ENCODE measurements at regions not wholly inside any gene's neighbourhood (a gene's known extent, or its start where the extent isn't known, plus 50 kb on each side); places are given as distances from the start of the nearest gene placed in this dataset.

DNA sequence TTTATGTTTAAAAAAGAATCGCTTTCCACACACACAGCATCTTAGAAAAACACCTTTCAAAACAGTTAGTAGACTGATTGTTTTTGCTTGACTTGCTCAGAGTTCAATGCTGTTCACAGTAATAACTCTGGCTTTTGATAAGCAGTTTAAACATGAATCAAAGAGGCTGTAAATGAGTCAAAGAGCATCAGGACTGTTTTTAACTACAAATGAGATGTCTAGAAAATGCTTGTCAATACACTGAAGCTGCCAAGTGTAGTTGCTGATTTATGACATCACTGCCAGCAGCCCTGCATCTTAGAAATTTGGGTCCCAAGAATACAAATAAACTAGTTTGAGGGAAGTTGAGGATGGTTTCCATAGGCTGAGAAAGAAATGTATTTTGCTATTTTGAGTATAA, 2057.1 kb upstream of the PCDH20 start:
- intact Hi-C loops (cut with DNase I): no loop called here
- no peak for DNase-seq
- Histone ChIP-seq H3K4me3 (no peak overlapping the region), H3K27me3 (ENCODE audit: insufficient read depth in 3 of 3, low read length in 2 of 3) (no peaks in the 10 kb centered on the region), H3K9me3 (no peaks in the 10 kb centered on the region), H3K27ac (no peak overlapping the region), H3K36me3 (ENCODE audit: insufficient read depth in 1 of 2, low read depth in 1 of 2) (no peaks in the 10 kb centered on the region), H3K4me1 (no peaks in the 10 kb centered on the region)
- no peak for ATAC-seq
- WGBS, 3 donors: 86 to 93% (median 88%) methylated on average over 1 of the region's 1 CpG
- TF ChIP-seq, protein P1, sequence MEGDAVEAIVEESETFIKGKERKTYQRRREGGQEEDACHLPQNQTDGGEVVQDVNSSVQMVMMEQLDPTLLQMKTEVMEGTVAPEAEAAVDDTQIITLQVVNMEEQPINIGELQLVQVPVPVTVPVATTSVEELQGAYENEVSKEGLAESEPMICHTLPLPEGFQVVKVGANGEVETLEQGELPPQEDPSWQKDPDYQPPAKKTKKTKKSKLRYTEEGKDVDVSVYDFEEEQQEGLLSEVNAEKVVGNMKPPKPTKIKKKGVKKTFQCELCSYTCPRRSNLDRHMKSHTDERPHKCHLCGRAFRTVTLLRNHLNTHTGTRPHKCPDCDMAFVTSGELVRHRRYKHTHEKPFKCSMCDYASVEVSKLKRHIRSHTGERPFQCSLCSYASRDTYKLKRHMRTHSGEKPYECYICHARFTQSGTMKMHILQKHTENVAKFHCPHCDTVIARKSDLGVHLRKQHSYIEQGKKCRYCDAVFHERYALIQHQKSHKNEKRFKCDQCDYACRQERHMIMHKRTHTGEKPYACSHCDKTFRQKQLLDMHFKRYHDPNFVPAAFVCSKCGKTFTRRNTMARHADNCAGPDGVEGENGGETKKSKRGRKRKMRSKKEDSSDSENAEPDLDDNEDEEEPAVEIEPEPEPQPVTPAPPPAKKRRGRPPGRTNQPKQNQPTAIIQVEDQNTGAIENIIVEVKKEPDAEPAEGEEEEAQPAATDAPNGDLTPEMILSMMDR (IDR thresholded peaks at IDR 0.05): no peak

DNA sequence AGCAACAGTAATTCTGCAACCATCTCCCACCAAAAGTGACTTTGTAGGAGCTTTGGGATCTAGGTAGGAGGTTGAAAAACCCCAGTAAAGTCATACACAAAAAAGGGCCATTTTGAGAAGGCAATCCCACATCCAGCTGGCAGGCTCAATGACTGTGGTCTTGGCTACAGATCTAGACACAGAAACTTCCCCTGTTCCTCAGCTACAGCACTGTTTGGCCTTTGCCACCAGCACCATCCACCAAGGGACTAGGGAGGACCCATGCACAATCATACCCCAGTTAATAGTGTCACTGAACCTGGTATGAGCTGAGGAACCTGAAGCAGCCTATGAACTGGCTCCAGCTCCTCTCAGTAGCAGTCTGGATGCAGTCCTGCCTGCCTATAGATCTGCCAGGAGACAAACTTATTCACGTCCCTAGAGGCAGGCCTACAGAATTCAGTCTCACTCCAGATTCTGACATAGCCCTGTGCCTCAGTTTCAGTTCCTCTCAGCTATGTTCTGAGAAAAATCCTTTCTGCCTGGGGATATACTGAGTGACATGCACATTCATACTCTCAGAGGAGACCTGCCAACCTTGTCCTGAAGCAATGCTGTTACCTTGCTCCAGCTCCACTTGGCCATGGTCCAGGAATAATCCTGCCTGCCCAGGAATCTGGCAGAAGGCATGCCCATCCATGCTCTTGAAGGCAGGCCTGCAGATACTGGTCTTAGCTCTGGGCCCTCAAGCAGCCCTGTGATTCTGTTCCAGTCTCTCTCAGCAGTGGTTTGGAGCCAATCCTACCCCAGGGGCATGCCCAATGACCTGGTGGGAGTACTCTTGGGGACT, 2048.3 kb upstream of the PCDH20 start:
- H3K4me1 ChIP-seq: no peaks in the 10 kb centered on the region
- no peak overlapping the region for H3K4me3 ChIP-seq
- no peak overlapping the region for H3K27ac ChIP-seq
- DNase-seq: no peak
- WGBS, 3 donors: 67 to 80% (median 79%) methylated on average over 1 of the region's 1 CpG
- H3K9me3 ChIP-seq: peaks cover 6% of the 10 kb centered on the region
- H3K36me3 ChIP-seq (ENCODE audit: insufficient read depth in 1 of 2, low read depth in 1 of 2): no peaks in the 10 kb centered on the region
- no peak for ATAC-seq
- intact Hi-C loops (cut with DNase I): no loop called here
- TF ChIP-seq, protein P1 (IDR thresholded peaks at IDR 0.05): no peak
- H3K27me3 ChIP-seq (ENCODE audit: insufficient read depth in 3 of 3, low read length in 2 of 3): no peaks in the 10 kb centered on the region

DNA sequence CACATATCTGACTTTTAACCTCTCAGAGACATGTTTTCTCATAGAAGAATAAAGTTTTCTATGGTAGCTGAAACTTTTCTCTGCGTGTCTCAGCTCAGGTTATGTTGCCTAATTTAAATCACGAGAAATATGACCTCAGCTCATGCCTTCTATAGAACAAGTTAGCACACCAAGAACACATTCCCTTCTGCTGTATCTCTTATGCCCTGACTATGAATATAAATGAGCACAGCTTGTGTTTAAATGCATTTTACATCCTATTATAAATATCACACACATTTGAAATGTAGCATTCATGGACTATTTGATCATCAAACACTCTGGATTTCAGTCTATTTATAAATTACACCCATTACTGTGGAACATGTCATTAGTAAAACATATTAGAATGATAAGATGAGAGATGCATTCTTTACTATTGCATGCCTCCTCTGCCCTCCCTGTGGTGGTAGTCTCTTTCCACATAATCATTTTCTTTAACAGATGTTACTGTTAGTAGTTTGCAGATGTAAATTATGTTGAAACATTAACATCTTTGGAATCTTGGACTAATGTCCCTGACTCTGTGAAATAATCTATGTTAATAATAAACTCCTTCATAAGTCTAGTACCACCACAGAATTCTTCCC, 2044.9 kb upstream of the PCDH20 start:
- TF ChIP-seq, protein P1 (IDR thresholded peaks at IDR 0.05): no peak
- WGBS, 3 donors: 49 to 66% (median 49%) methylated on average over 2 of the region's 2 CpGs
- Histone ChIP-seq H3K27me3 (ENCODE audit: insufficient read depth in 3 of 3, low read length in 2 of 3) (no peaks in the 10 kb centered on the region), H3K27ac (no peak overlapping the region), H3K4me1 (no peaks in the 10 kb centered on the region), H3K36me3 (ENCODE audit: insufficient read depth in 1 of 2, low read depth in 1 of 2) (no peaks in the 10 kb centered on the region), H3K9me3 (no peaks in the 10 kb centered on the region), H3K4me3 (no peak overlapping the region)
- ATAC-seq (no peak), DNase-seq (no peak)
- intact Hi-C loops (cut with DNase I): no loop called here

DNA sequence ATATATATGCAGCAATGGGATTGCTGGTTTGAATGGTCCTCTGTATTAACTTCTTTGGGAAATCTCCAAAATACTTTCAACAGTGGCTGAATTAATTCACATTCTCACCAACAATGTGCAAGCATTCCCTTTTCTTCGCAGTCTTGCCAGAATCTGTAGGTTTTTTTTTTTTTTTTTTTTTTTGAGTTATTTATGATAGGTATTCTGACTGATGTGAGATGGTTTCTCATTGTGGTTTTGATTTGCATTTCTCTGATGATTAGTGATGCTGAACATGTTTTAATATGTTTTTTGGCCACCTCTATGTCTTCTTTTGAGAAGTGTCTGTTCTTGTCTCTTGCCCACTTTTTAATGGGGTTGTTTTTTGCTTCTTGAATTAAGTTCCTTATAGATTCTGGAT, 2041.5 kb upstream of the PCDH20 start:
- 63 to 82% (median 79%) methylated on average over 1 of the region's 1 CpG for WGBS, 3 donors
- Histone ChIP-seq H3K4me1 (no peaks in the 10 kb centered on the region), H3K27me3 (ENCODE audit: insufficient read depth in 3 of 3, low read length in 2 of 3) (no peaks in the 10 kb centered on the region), H3K4me3 (no peak overlapping the region), H3K27ac (no peak overlapping the region), H3K9me3 (no peaks in the 10 kb centered on the region), H3K36me3 (ENCODE audit: insufficient read depth in 1 of 2, low read depth in 1 of 2) (no peaks in the 10 kb centered on the region)
- ATAC-seq (no peak), DNase-seq (no peak)
- TF ChIP-seq, protein P1 (IDR thresholded peaks at IDR 0.05): no peak
- intact Hi-C loops (cut with DNase I): no loop called here

Data from psoas muscle (tissue), 7 donors.